GM13977 (cell line): ENCODE measurements at regions not wholly inside any gene's neighbourhood (a gene's known extent, or its start where the extent isn't known, plus 50 kb on each side); places are given as distances from the start of the nearest gene placed in this dataset.

Source experiments
- DNase-seq: peaks from one replicate; pipeline ENCODE4 v3.0.0; 2012; ENCODE audit warnings: low spot score
- CTCF ChIP-seq: IDR thresholded peaks from 2 replicates; pipeline ENCODE4 v1.5.1; 2012; ENCODE audit warnings: mild to moderate bottlenecking, control low read depth; ENCODE audit not compliant: insufficient read depth; ENCODE audit errors: extremely low read depth, missing control alignments
- in situ Hi-C: fragments of 300-500 bp; cut with MboI; formaldehyde crosslinking; loops from one replicate; pipeline ENCODE4 v1.12.0; 2022; ENCODE audit warnings: low sequenced_read_pairs, low pct_unique_long_range_greater_than_20kb, mixed read lengths, inconsistent platforms; ENCODE audit not compliant: unreplicated experiment

GRCh38 chr10:83897626-83898025, 241.7 kb upstream of the GHITM start:
- TF ChIP-seq CTCF: no peak
- in situ Hi-C loops: no loop called here
- no peak for DNase-seq

- TF ChIP-seq CTCF: no peak
- no peak for DNase-seq
- in situ Hi-C loops: no loop called here
Observed at GRCh38 chr10:83908506-83908905, 230.8 kb upstream of the GHITM start.

- no peak for DNase-seq
- in situ Hi-C loops: no loop called here
- TF ChIP-seq CTCF: no peak
Observed at GRCh38 chr10:83909001-83909400, 230.3 kb upstream of the GHITM start.

GRCh38 chr10:83915801-83916200, 223.5 kb upstream of the GHITM start:
- in situ Hi-C loops: no loop called here
- no peak for DNase-seq

GRCh38 chr10:83917537-83918506, 221.5 kb upstream of the GHITM start:
- TF ChIP-seq CTCF: peak; percentile 40
- in situ Hi-C loops: no loop called here
- DNase-seq: peak; percentile 44

More at GRCh38 chr10:83915801-83916200, 223.5 kb upstream of the GHITM start:
- no peak for TF ChIP-seq CTCF

GRCh38 chr10:83919187-83919586, 220.1 kb upstream of the GHITM start:
- in situ Hi-C loops: no loop called here
- DNase-seq: no peak
- TF ChIP-seq CTCF: no peak
